OCI-LY7 (cell line): ENCODE measurements at regions not wholly inside any gene's neighbourhood (a gene's known extent, or its start where the extent isn't known, plus 50 kb on each side); places are given as distances from the start of the nearest gene placed in this dataset.
A peak's percentile ranks its signal among the peaks of the same experiment; 100 is the strongest.

ENCODE experiments used
- BruUV-seq: library from RNA; stranded (reverse); fragments of 400-500 nt; replicated peaks from 2 replicates; lab custom pipeline; 2021; lab: Mats Ljungman, UMichigan
- CTCF ChIA-PET: fragments of 300-600 bp; sonication (Branson Sonifier 250); formaldehyde crosslinking; loops from one replicate; lab custom pipeline; 2022; ENCODE audit warnings: antibody characterized with exemption; ENCODE audit not compliant: unreplicated experiment; lab: Charles Lee
- POLR2A ChIA-PET: fragments of 300-600 bp; sonication (Branson Sonifier 250); formaldehyde crosslinking; loops from one replicate; lab custom pipeline; 2022; ENCODE audit warnings: antibody characterized with exemption; lab: Charles Lee
- DNase-seq: peaks from one replicate; pipeline ENCODE4 v3.0.0-alpha.2; 2015; ENCODE audit warnings: low spot score
- H2AFZ ChIP-seq: fragments of 200-600 bp; sonication (generic), shearing (Covaris generic); 2 replicates; pipeline ENCODE4 v1.6.1; 2014; ENCODE audit warnings: mild to moderate bottlenecking, antibody characterized with exemption, low read length, moderate library complexity
- H3K27ac ChIP-seq: fragments of 200-600 bp; sonication (generic); 2 replicates; pipeline ENCODE4 v1.5.1; 2014; ENCODE audit warnings: mixed run types, low read depth, mild to moderate bottlenecking, moderate library complexity, low read length, inconsistent platforms; ENCODE audit not compliant: poor library complexity, severe bottlenecking
- H3K36me3 ChIP-seq: fragments of 200-600 bp; sonication (generic); 2 replicates; pipeline ENCODE4 v1.6.1; 2014; ENCODE audit warnings: mild to moderate bottlenecking, antibody characterized with exemption, low read length, moderate library complexity, mixed read lengths; ENCODE audit not compliant: insufficient read depth
- H3K4me1 ChIP-seq: fragments of 200-600 bp; sonication (generic); 2 replicates; pipeline ENCODE4 v1.5.1; 2014; ENCODE audit warnings: mild to moderate bottlenecking, low read length; ENCODE audit not compliant: insufficient read depth, poor library complexity, severe bottlenecking
- H3K4me2 ChIP-seq: fragments of 200-600 bp; sonication (generic); 2 replicates; pipeline ENCODE4 v1.6.1; 2014; ENCODE audit warnings: mild to moderate bottlenecking, low read length
- H3K4me3 ChIP-seq: fragments of 200-600 bp; sonication (generic); 2 replicates; pipeline ENCODE4 v1.5.1; 2014; ENCODE audit warnings: mild to moderate bottlenecking, low read depth, low read length; ENCODE audit not compliant: poor library complexity, severe bottlenecking
- H3K79me2 ChIP-seq: fragments of 200-600 bp; sonication (generic); 2 replicates; pipeline ENCODE4 v1.6.1; 2016; ENCODE audit warnings: low read depth, mild to moderate bottlenecking, low read length, moderate library complexity, mixed read lengths; ENCODE audit not compliant: insufficient read depth
- H3K9me2 ChIP-seq: fragments of 200-600 bp; sonication (generic); 2 replicates; pipeline ENCODE4 v1.6.1; 2016; ENCODE audit warnings: mild to moderate bottlenecking, low read length, mixed read lengths; ENCODE audit not compliant: insufficient read depth
- H3K9me3 ChIP-seq: fragments of 200-600 bp; sonication (generic); 2 replicates; pipeline ENCODE4 v1.6.1; 2014; ENCODE audit warnings: mild to moderate bottlenecking, mixed run types, low read length, mixed read lengths
- H4K20me1 ChIP-seq: fragments of 200-600 bp; sonication (generic); 2 replicates; pipeline ENCODE4 v1.6.1; 2014; ENCODE audit warnings: mild to moderate bottlenecking, antibody characterized with exemption, low read length, moderate library complexity, mixed read lengths; ENCODE audit not compliant: insufficient read depth
- CTCF ChIP-seq: fragments of 200-600 bp; sonication (generic); conservative IDR thresholded peaks from 2 replicates; pipeline ENCODE4 v1.5.1; 2014; ENCODE audit warnings: mild to moderate bottlenecking, antibody characterized with exemption, low read length, moderate library complexity, mixed read lengths
- EZH2phosphoT487 ChIP-seq: fragments of 200-600 bp; sonication (generic); IDR thresholded peaks from 2 replicates; pipeline ENCODE4 v1.6.1; 2018; ENCODE audit warnings: low read depth, borderline replicate concordance, mild to moderate bottlenecking, mixed run types, antibody characterized with exemption, low read length, moderate library complexity, mixed read lengths
- intact Hi-C: fragments of 100-400 bp; cut with micrococcal nuclease; formaldehyde crosslinking; loops from one replicate; pipeline ENCODE4 v1.10.0; 2022; ENCODE audit not compliant: unreplicated experiment

DNA sequence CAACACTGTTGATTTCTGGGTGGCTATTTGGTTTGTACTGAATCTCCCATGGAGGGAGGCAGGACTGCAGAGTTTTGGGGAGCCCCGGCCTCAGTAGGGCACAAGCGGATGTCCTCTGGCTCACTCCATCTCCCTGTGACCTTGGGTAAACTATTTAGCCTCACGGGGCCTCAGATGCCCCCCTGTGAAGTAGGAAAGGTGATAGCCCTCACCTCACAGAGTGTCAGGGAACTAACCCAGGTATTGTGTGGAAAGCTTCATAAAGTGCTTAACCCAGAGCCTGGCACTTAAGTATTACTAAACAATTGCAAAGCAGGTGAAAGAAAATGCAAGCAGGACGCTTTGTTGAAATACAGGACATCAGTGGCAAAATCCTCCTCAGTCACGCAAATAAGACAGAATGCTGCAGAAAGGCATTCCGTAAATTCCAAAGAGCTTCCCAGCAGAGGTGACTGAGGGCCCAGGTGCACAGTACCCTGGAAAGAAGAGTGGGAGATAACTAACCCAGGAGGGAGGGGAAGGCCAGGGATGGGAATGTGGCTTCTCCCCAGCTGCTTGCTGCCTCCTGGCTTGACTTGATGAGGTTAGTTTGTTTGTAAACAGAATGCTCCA lies 436.3 kb downstream of the PRDM2 start:
- intact Hi-C loops = no loop called here
- POLR2A ChIA-PET = interaction anchor here (0.7 kb wide), 1 partner anchor 928 kb away, joined by 3 read pairs; no protein-coding TSS in a partner anchor
- CTCF ChIA-PET = no interaction called here

DNA sequence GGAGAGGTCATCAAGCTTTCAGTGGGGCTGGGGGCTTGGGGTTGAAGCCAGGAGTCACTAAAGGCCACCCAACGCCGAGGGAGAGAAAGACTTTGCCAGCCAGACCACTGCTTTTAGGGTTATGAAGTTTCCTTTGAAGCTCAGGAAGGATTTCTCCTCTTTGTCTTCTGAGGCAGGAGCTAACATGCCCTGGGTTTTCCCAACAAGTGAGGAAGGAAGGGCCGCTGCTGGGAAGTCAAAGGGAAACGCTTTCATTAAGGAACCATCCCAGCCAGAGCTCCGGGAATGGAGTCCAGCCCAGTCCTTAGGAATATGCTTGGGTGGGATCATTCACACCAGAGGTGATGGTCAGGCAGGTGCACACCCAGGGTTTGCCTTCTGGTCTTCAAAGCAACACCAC lies 436.9 kb downstream of the PRDM2 start:
- no peaks in the 10 kb centered on the region for H4K20me1 ChIP-seq
- no peak for DNase-seq
- no TSS peak for BruUV-seq
- H2AFZ ChIP-seq = no peak overlapping the region
- no peak overlapping the region for H3K4me3 ChIP-seq
- H3K27ac ChIP-seq = no peak overlapping the region
- no peaks in the 10 kb centered on the region for H3K79me2 ChIP-seq
- POLR2A ChIA-PET = no interaction called here
- H3K4me1 ChIP-seq = no peaks in the 10 kb centered on the region
- TF ChIP-seq EZH2phosphoT487 (no peak), CTCF (no peak)
- H3K9me2 ChIP-seq = no peaks in the 10 kb centered on the region
- CTCF ChIA-PET = no interaction called here
- H3K36me3 ChIP-seq = no peaks in the 10 kb centered on the region
- no peak overlapping the region for H3K4me2 ChIP-seq
- H3K9me3 ChIP-seq = no peaks in the 10 kb centered on the region
- intact Hi-C loops = no loop called here

More for the DNA sequence above, 436.3 kb downstream of the PRDM2 start:
- Histone ChIP-seq H3K9me3 (no peaks in the 10 kb centered on the region), H3K4me1 (no peaks in the 10 kb centered on the region), H3K79me2 (no peaks in the 10 kb centered on the region), H4K20me1 (no peaks in the 10 kb centered on the region), H3K4me3 (no peak overlapping the region), H3K36me3 (no peaks in the 10 kb centered on the region), H3K27ac (no peak overlapping the region), H2AFZ (peak overlapping the region; percentile 33; the same call in 1 of the 2 replicates), H3K9me2 (no peaks in the 10 kb centered on the region), H3K4me2 (no peak overlapping the region)
- TF ChIP-seq EZH2phosphoT487 (no peak), CTCF (no peak)
- BruUV-seq = no TSS peak
- DNase-seq = no peak

- POLR2A ChIA-PET = no interaction called here
- H3K4me1 ChIP-seq = no peaks in the 10 kb centered on the region
- no peak overlapping the region for H3K27ac ChIP-seq
- no peak overlapping the region for H3K4me2 ChIP-seq
- no peaks in the 10 kb centered on the region for H3K9me2 ChIP-seq
- TF ChIP-seq EZH2phosphoT487 (no peak), CTCF (no peak)
- DNase-seq = no peak
- CTCF ChIA-PET = no interaction called here
- intact Hi-C loops = no loop called here
- no TSS peak for BruUV-seq
- H2AFZ ChIP-seq = no peak overlapping the region
- no peak overlapping the region for H3K4me3 ChIP-seq
- H4K20me1 ChIP-seq = no peaks in the 10 kb centered on the region
- no peaks in the 10 kb centered on the region for H3K36me3 ChIP-seq
- H3K9me3 ChIP-seq = no peaks in the 10 kb centered on the region
- no peaks in the 10 kb centered on the region for H3K79me2 ChIP-seq
Observed at GRCh38 chr1:14137411-14138134, 437.6 kb downstream of the PRDM2 start.
